ENCODE measurements at regions not wholly inside any gene's neighbourhood (a gene's known extent, or its start where the extent isn't known, plus 50 kb on each side); places are given as distances from the start of the nearest gene placed in this dataset.

DNA sequence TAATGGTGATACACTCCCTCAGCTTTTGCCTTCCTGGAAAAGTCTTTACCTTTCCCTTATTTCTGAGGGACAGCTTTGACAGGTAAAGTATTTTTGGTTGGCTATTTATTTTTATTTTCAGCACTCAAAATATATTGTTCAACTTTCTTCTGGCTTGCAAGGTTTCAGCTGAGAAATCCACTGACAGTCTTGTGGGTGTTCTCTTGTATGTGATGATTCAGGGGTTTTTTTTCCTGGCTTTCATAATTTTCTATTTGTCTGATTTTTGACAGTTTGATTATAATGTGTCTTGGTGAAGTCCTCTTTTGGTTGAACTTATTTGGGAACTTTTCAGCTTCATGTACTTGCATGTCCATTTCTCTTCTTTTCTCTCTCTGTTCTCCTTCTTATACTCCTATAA is 73.7 kb upstream of the OTOGL start:
- Histone ChIP-seq H2BK12ac (ENCODE audit: low read depth, low read length) (no peak overlapping the region), H3K79me2 (ENCODE audit: control insufficient read depth in 1 of 2, insufficient read depth in 2 of 2, low read length in 2 of 2) (no peaks in the 10 kb centered on the region), H3K18ac (ENCODE audit: extremely low read depth, low read length) (no peak overlapping the region), H3K9me3 (ENCODE audit: insufficient read depth in 2 of 2, low read depth in 1 of 2, low read length in 1 of 2) (peaks cover 0 to 10% of the 10 kb centered on the region in 2 experiments; a peak in 2 of 4 replicates), H3K23ac (ENCODE audit: insufficient read length) (no peak overlapping the region), H2BK20ac (ENCODE audit: low read length) (no peak overlapping the region), H3K4me3 (ENCODE audit: extremely low read depth in 1 of 4, insufficient read depth in 2 of 4, low read depth in 3 of 4, low read length in 4 of 4) (no peak overlapping the region), H3K4me2 (ENCODE audit: insufficient read depth in 1 of 2, low read depth in 2 of 2, low read length in 2 of 2) (no peak overlapping the region), H3K27ac (ENCODE audit: low read depth, low read length) (no peak overlapping the region), H3K36me3 (ENCODE audit: control insufficient read depth in 2 of 4, insufficient read depth in 4 of 4, low read length in 3 of 4) (no peaks in the 10 kb centered on the region; a peak in 1 of 8 replicates), H4K91ac (replicated peaks; ENCODE audit: insufficient read length, low read length) (no peak overlapping the region), H3K4ac (replicated peaks; ENCODE audit: insufficient read length, low read depth, low read length) (no peak overlapping the region), H2BK15ac (ENCODE audit: low read length) (no peak overlapping the region), H3K9ac (replicated peaks in 1 of 4; ENCODE audit: extremely low read depth in 1 of 4, low read depth in 3 of 4, low read length in 3 of 4) (no peak overlapping the region), H2AFZ (ENCODE audit: low read length) (no peak overlapping the region), H3K14ac (ENCODE audit: insufficient read length) (no peak overlapping the region), H4K8ac (ENCODE audit: extremely low read depth, insufficient read depth, low read length) (no peak overlapping the region), H4K20me1 (replicated peaks in 1 of 2; ENCODE audit: control insufficient read depth in 1 of 2, insufficient read depth in 2 of 2, low read length in 2 of 2) (no peaks in the 10 kb centered on the region), H3K56ac (replicated peaks; ENCODE audit: insufficient read length, low read depth, low read length) (no peak overlapping the region), H2AK5ac (ENCODE audit: low read depth, low read length) (no peak overlapping the region), H4K5ac (ENCODE audit: insufficient read length, low read depth, low read length) (no peak overlapping the region), H3K23me2 (ENCODE audit: low read depth, low read length) (no peaks in the 10 kb centered on the region), H3K4me1 (replicated peaks in 1 of 4; ENCODE audit: control insufficient read depth in 3 of 4, insufficient read depth in 4 of 4, low read length in 3 of 4) (peaks cover 0 to 6% (median 2%) of the 10 kb centered on the region in 4 experiments; a peak in 2 of 7 replicates), H2BK120ac (replicated peaks; ENCODE audit: low read depth, low read length) (no peak overlapping the region), H3K79me1 (ENCODE audit: low read depth, low read length) (no peaks in the 10 kb centered on the region), H2BK5ac (ENCODE audit: low read depth, low read length) (no peak overlapping the region), H3K27me3 (replicated peaks in 1 of 4; ENCODE audit: control insufficient read depth in 3 of 4, extremely low read depth in 1 of 4, insufficient read depth in 3 of 4, low read length in 3 of 4) (no peaks in the 10 kb centered on the region)
- ChIA-PET CTCF (ENCODE audit: partially characterized antibody) (interaction anchor here (1.0 kb wide), 1 partner anchor 9 kb away, joined by 4 read pairs; no protein-coding TSS in a partner anchor), POLR2A (ENCODE audit: partially characterized antibody) (no interaction called here)
- DNase-seq (ENCODE audit: low read depth in 1 of 2, low spot score in 2 of 2) (no peak), FAIRE-seq (no peak)
- TF ChIP-seq CHD2 (IDR thresholded peaks at IDR 0.05; ENCODE audit: low read length), result no peak
- no peak for TF ChIP-seq CHD1 (IDR thresholded peaks at IDR 0.05; ENCODE audit: low read depth, low read length)
- no peak for TF ChIP-seq NRF1 (IDR thresholded peaks at IDR 0.05; ENCODE audit: low read depth, low read length)
- no peak for TF ChIP-seq KDM5A (IDR thresholded peaks at IDR 0.05; ENCODE audit: low read length)
